ENCODE measurements at regions not wholly inside any gene's neighbourhood (a gene's known extent, or its start where the extent isn't known, plus 50 kb on each side); places are given as distances from the start of the nearest gene placed in this dataset.

GRCh38 chr18:73670039-73670438 lies 477.6 kb downstream of the FBXO15 start:
- no peak for TF ChIP-seq POLR2A (IDR thresholded peaks at IDR 0.05)
- TF ChIP-seq CTCF (IDR thresholded peaks at IDR 0.05) = no peak

Measured in transverse colon (tissue), 3 donors.